ENCODE measurements at regions not wholly inside any gene's neighbourhood (a gene's known extent, or its start where the extent isn't known, plus 50 kb on each side); places are given as distances from the start of the nearest gene placed in this dataset.

GRCh38 chr17:33973491-33973890, 281.6 kb upstream of the CCL2 start:
- DNase-seq (ENCODE audit: low read depth, low spot score), result no peak

DNA sequence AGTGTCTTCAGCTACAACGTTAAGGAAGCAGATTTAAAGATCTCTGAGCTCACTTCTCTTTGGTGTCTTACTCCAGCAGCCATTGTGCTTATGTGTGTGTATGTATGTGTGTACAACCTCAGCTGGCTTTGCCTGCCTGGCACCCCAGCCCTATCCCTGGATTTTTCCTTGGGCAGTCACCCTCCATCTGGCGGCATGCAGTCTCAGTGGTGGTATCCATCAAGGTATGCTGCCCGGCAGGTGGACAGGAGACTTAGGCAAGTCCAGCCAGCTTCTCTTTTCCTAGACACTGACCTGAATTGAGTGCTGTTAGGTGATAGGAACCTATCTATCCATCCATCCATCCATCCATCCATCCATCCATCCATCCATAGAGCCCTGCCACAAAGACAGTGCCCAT, 280.8 kb upstream of the CCL2 start:
- DNase-seq (ENCODE audit: low read depth, low spot score), result no peak

GRCh38 chr17:33976831-33977230, 278.3 kb upstream of the CCL2 start:
- no peak for DNase-seq (ENCODE audit: low read depth, low spot score)

DNA sequence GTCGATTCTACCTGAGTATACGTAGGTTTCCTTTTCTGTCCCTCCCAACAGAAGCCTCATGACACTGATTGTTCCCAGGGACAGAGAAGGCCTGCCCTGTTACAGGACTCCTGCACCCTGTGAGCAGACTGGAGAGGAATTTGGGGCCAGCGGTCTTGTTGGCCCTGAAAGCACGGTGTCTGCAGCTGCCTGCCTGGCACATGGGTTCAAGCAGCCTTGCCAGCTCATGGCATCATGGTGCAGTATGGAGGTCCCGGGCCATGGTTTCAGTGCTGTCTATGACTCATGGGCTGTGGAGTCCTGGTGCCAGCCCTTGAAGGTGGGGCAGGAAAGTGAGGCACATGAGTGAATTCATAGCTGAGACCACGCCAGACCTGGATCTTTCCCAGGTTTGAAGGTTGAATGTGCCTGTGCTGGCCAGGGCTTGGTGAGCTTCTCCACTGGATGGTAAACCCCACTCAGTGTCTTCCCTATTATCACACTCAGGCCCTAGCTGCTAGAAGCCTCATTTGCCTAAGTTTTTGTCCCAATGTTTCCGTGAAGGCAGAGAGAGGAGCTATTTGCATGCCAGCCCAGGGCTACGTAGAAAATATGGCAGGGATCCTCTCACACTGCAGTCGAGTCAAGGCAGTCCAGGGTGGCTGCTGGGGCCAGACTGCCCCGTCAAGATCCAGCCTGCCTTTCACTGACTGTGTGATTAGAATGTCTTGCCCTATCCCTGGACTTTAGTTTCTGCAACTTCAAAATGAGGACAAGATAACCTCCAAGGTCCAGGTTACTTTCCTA, 277.2 kb upstream of the CCL2 start:
- DNase-seq (ENCODE audit: low read depth, low spot score), result no peak

GRCh38 chr17:33978889-33979288, 276.2 kb upstream of the CCL2 start:
- DNase-seq (ENCODE audit: low read depth, low spot score), result no peak

- DNase-seq (ENCODE audit: low read depth, low spot score), result no peak
Measured at GRCh38 chr17:33980193-33980592, 274.9 kb upstream of the CCL2 start.

DNA sequence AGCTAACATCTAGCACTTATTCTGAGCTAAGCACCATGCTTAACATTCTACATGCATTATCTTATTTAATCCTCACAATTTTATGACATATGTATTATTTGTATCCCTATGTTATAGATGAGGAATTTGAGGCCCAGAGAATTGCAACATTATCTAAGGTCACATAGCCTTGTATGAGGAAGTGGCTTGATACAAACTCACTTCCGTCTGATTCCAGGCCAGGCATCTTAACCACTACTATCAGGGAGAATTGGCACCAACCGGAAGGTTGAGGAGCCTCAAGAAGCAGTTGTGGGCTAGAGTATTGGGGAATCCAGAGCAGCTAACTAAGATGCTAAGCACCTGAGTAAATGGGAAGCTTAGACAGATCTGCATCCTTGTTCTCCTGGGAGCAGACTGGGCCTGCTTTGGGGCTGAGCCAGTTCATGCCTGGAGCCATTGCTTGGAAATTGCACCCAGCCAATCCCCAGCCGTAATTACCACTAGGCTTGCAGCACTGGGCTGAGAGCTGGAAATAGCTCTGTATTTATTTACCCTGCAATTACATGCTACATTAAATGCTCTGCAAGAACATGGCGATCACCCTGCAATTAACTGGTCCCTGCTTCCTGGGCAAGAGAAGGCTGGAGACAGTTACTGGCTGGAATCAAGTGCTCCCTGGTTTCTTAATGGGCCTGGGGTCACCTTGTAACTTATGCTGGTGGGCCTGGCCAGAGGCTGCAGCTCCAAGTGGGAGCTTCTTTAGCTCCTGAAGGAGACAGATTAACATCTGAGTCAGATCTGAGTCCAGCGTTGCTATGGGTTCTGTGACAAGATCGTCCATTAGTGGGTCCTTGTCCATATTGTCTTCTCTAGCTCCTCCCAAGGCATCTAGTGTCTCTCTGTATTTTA, 273.1 kb upstream of the CCL2 start:
- no peak for DNase-seq (ENCODE audit: low read depth, low spot score)

- no peak for DNase-seq (ENCODE audit: low read depth, low spot score)
Measured at GRCh38 chr17:33982909-33983308, 272.2 kb upstream of the CCL2 start.

DNA sequence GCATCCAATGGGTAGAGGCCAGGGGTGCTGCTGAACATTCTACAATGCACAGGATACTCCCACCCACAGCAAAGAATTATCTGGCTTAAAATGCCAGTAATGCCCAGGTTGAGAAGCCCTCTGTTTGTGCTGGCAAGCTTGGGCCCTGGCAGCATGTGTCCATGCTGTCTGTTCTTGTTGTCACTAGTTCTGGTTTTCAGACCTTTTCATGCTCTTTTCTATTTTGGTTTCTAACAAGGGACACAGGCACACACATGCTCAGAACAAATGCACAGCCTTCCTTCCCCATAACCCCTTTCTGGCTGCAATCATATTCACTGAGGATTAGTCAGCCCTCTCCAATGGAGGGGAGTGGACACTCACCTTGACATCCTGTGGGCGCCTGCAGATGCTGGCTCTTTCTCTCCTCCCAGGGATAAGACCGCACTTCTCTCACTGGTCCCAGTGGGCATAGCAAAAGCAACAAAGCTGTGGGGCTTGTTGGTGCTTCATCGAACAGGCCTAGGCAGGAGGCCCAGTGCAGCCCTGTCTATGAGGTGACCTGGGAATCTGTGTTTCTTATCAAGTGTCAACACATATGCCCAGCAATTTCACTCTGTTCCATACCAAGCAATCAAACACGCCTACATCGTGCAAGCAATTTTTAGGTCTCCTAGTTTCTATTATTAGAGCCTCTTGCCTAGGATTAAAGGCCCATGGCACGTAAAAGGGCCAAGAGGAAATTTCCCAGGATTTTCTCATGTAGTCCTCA, 271.1 kb upstream of the CCL2 start:
- no peak for DNase-seq (ENCODE audit: low read depth, low spot score)

DNA sequence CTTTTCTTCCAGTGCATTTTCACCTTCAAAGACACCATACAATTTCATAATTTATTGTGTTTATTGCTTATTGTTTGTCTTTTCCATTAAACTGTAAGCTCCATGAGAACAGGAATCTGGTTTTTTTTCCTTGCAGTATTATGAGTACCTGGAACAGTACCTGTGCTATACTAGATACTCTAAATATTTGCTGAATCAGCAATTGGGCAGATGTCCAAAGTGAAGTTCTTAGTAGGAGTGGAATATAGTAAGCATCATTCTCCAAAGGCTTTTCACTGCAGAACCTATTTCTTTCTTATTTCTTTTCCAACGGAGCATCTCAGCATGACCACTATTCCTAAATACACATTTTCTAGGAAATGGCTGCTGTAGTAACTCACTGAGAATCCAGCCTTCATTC, 269.0 kb upstream of the CCL2 start:
- DNase-seq (ENCODE audit: low read depth, low spot score), result no peak

GRCh38 chr17:33986566-33986965, 268.5 kb upstream of the CCL2 start:
- no peak for DNase-seq (ENCODE audit: low read depth, low spot score)

- no peak for DNase-seq (ENCODE audit: low read depth, low spot score)
Measured at GRCh38 chr17:33987162-33987561, 267.9 kb upstream of the CCL2 start.

DNA sequence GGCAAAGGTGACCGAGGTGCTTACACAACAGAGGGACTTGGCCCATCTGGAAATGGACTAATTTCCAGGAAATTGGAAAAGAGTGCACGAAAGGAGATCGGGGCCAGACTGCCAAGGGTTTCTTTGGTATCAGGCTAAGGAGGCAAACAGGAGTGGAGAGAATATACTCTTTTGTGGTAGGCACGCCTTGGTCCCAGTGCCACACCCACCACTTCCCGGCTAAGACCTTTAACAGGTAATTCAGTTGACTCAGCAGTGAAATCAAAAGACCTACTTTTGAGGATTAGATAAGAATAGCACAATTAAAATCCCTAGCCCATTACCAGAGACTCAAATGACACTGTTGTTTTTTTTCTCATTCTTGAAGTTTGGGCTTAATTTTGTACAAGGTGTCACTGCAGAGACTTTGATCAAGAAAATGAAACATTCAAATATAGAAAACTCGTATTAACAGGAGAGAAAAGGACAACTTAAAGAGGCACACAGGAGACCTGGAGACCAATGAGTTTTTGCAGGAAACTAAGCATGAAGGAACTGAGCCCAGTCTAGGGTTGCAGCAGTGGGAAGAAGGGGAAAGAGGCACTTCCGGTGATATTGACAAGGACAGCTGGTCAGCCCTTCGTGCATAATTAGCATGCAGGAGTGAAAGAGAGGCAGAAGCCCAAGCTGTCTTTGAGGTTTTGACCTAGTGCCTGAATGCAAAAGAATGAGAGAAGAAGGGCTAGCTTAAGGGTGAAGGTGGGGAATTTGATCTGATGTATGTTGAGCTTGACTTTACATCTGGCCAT, 265.5 kb upstream of the CCL2 start:
- DNase-seq (ENCODE audit: low read depth, low spot score), result no peak

DNA sequence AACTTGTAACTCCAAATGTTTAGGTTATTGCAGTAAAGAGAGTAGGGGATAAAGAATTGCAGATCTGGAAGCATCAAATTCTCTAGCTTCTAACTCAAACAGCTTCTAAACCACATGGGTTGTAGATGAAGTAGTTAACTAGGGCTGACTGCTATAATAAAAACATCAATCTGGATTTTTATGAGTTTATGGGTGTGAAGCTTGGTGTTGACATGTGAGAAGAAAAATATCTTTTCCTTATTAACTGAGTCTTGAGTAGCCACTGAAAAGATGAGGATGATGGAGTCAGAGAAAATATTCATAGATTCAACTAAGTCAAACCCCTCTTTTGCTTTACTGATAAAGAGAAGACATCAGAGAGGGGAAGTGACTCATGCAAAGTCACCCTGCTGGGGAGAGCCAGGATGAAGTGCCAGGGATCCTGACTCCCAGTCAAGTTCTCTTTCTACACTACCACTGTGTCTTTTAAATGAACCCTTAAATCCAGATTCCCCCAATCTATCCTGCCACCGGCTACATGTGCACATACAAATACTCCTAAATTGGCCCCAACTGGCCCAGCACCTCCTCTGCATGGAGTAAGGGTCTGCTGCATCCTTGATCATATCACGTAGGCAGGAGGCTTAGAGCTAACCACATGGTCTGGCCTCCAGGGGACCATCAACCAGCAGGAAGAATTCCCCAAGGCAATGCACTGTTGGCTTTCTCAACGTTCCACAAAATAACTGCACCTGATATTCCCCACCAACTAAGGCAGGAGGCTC, 264.0 kb upstream of the CCL2 start:
- no peak for DNase-seq (ENCODE audit: low read depth, low spot score)

DNA sequence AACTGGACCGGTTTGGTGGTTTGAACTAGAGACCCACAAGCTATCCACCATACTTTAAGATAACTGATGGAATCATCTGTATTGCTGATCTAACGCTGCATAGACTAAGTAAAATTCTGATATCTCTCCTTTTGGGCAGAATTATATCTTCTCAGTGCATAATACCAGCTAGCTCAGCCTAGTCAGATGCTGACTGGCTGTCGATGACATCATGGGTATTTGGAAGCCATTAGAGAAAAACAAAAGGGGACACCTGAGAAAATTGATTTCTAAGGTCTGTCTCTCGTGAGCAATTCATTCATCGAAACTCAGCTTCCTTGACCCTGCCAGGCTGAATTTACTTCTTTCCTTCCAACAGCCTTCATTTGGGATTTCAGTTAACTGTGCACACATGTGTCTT, 263.0 kb upstream of the CCL2 start:
- DNase-seq (ENCODE audit: low read depth, low spot score), result no peak

DNA sequence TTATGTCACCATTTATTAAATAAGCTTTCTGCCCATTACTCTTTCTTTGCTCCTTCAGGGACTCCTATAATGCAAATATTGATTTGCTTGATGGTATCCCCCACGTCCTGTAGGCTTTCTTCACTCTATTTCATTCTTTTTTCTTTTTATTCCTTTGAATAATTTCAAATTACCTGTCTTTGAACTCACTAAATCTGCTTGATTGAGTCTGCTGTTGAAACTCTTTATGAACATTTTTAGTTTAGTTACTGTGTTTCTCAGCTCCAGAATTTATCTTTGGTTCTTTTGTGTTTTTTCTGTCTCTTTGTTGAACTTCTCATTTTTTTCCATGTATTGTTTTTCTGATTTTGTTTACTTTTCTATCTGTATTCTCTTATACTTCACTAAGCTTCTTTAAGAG, 254.4 kb upstream of the CCL2 start:
- no peak for DNase-seq (ENCODE audit: low read depth, low spot score)

GRCh38 chr17:34001246-34001645, 253.8 kb upstream of the CCL2 start:
- DNase-seq (ENCODE audit: low read depth, low spot score), result no peak

DNA sequence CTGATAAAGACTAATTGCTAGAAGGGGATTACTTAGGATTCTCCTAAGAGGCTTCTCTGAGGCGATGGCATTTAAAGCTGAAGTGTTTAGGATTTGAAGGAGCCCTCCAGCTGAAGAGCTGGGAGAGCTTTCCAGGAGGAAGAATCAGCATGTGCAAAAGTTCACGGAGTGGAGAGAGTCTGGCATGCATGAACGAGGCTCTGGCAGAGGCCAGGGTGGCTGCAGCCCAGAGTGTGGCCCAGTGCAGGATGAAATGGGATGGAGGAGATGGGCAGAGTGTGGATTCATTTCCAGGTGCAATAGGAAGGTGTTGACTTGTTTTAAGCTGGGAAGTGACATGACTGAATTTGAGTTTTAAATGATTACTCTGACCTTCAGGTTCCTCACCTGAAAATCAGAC, 249.0 kb upstream of the CCL2 start:
- no peak for DNase-seq (ENCODE audit: low read depth, low spot score)

DNA sequence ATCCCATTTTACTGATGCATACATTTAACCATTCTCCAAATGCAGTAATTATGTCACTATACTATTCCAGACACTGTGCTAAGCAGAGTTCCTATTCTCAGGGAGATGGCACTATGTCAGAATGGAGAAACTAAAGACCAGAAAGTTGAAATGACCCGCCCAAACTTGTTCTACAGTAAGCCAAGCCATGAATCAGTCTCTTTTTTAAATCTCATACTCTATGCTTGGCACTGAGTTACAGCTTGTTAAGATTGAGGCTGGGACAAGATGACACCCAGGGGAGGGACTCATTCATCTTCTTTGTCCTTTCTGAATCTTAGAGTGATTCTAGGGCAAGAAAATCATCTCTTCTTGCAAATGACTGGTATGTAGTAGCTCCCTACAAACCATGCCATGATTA, 247.0 kb upstream of the CCL2 start:
- DNase-seq (ENCODE audit: low read depth, low spot score), result no peak

DNA sequence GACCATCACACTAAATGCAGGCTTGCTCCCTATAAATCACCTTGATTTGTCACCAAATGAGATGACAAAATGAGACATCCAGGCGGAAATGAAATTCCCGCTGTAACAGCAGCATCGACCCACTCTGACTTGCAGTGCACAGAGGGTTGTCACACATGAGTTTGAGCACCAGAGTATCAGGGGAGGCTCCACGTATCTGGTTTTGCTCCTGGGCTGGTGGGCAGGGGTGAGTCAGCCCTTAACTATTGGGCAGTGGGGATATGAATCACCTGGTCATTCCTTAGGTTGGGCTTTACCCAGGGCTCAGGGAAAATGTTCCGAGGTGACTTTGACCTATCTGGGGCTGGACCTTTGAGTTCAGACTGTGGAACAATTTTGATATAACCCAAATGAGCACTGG, 245.2 kb upstream of the CCL2 start:
- DNase-seq (ENCODE audit: low read depth, low spot score), result no peak

GRCh38 chr17:34010534-34010933, 244.6 kb upstream of the CCL2 start:
- DNase-seq (ENCODE audit: low read depth, low spot score), result no peak

Measured in brain pericyte (primary cell).